ENCODE measurements at regions not wholly inside any gene's neighbourhood (a gene's known extent, or its start where the extent isn't known, plus 50 kb on each side); places are given as distances from the start of the nearest gene placed in this dataset.

DNA sequence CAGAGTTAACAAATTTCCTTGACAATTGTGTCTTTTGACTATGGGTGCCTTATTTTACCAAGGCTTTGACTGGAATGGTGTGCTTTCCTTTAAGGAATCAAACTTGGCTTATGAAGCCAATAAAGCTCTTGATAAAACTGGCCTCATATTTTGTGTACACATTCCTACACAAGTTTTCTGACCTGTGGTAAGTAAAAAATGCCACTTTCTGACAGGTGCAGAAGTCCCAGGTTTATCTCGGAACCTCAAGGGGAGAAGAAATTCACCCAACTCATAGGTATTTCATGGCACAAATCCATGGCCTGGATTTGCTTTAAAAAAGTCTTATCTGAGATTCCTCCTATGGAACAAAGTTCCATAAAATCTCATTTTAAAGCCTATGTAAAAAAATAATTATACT lies 880.6 kb upstream of the LRATD1 start:
- DNase-seq (ENCODE audit: low spot score in 2 of 2) = no peak
- Histone ChIP-seq H3K9me3 (peaks cover 0 to 3% of the 10 kb centered on the region in 2 donors), H3K36me3 (no peaks in the 10 kb centered on the region), H3K27me3 (no peaks in the 10 kb centered on the region), H3K4me1 (no peaks in the 10 kb centered on the region), H3K4me3 (no peak overlapping the region), H3K27ac (no peak overlapping the region)
- TF ChIP-seq, protein P1, sequence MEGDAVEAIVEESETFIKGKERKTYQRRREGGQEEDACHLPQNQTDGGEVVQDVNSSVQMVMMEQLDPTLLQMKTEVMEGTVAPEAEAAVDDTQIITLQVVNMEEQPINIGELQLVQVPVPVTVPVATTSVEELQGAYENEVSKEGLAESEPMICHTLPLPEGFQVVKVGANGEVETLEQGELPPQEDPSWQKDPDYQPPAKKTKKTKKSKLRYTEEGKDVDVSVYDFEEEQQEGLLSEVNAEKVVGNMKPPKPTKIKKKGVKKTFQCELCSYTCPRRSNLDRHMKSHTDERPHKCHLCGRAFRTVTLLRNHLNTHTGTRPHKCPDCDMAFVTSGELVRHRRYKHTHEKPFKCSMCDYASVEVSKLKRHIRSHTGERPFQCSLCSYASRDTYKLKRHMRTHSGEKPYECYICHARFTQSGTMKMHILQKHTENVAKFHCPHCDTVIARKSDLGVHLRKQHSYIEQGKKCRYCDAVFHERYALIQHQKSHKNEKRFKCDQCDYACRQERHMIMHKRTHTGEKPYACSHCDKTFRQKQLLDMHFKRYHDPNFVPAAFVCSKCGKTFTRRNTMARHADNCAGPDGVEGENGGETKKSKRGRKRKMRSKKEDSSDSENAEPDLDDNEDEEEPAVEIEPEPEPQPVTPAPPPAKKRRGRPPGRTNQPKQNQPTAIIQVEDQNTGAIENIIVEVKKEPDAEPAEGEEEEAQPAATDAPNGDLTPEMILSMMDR (IDR thresholded peaks at IDR 0.05) = no peak
- intact Hi-C loops (cut with DNase I) = no loop called here

DNA sequence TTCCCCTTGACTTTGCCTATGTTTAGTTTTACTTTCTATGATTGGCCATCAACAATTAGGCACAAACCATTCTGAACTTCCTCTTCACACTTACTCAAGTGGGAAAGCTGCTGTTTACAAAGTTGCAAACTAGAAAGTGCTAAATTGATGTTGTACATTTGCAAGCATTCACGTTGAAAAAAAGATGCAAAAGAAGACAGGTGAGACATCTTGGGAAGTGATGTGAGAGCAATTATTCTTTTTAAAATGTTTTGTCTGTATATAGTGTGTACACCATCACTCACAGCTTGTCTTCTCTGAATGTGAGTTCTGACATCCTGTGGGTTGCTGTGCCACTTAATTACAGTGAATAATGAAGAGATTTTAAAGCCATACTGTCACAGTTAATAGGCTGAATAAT lies 874.1 kb upstream of the LRATD1 start:
- intact Hi-C loops (cut with DNase I) = no loop called here
- H3K27me3 ChIP-seq = no peaks in the 10 kb centered on the region
- H3K4me3 ChIP-seq = no peak overlapping the region
- TF ChIP-seq, protein P1 (IDR thresholded peaks at IDR 0.05) = no peak
- no peak overlapping the region for H3K27ac ChIP-seq
- no peak for DNase-seq (ENCODE audit: low spot score in 2 of 2)
- H3K36me3 ChIP-seq = no peaks in the 10 kb centered on the region
- no peaks in the 10 kb centered on the region for H3K9me3 ChIP-seq
- H3K4me1 ChIP-seq = no peaks in the 10 kb centered on the region

DNA sequence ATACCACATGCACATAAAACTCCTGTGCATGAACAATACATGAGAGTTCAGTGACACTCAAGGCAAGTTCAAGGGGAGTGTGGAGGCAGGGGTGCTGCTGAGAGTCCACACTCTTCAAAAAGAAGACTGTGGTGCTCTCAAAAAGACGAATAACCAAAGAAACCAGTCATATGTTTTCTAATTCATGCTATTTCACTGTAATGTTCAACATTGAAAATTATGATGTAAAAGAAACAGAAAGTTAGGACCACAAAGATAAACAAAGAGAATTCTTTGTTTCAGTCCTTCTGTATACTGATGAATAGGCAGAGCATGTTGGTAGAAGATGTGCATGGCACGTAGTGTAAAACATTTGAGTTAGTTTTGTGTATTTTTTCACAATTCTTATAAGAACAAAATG lies 864.2 kb upstream of the LRATD1 start:
- no peak for DNase-seq (ENCODE audit: low spot score in 2 of 2)
- Histone ChIP-seq H3K36me3 (no peaks in the 10 kb centered on the region), H3K27ac (no peak overlapping the region), H3K27me3 (no peaks in the 10 kb centered on the region), H3K4me3 (no peak overlapping the region), H3K4me1 (no peaks in the 10 kb centered on the region), H3K9me3 (no peaks in the 10 kb centered on the region)
- TF ChIP-seq, protein P1 (IDR thresholded peaks at IDR 0.05) = no peak
- intact Hi-C loops (cut with DNase I) = no loop called here

DNA sequence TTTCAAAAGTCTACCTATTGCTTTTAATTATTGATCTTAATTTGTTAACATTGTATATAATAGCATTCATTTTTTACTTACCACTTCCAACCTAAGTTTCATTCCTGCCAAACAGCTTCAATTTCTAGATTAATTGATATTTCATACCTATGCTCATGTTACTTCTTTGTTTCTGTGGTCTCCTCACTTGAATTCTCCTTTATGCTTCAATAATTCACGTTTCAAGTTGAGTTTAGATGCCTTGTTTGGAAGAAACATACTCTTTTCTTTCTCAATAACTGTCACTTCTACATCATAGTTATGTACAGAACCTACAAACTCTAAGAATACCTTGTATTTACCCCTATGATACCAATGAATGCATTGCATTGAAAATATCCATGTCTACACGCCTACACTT lies 862.2 kb upstream of the LRATD1 start:
- intact Hi-C loops (cut with DNase I) = no loop called here
- DNase-seq (ENCODE audit: low spot score in 2 of 2) = no peak
- no peak overlapping the region for H3K4me3 ChIP-seq
- no peaks in the 10 kb centered on the region for H3K36me3 ChIP-seq
- H3K9me3 ChIP-seq = no peaks in the 10 kb centered on the region
- no peaks in the 10 kb centered on the region for H3K27me3 ChIP-seq
- TF ChIP-seq, protein P1 (IDR thresholded peaks at IDR 0.05) = no peak
- no peak overlapping the region for H3K27ac ChIP-seq
- no peaks in the 10 kb centered on the region for H3K4me1 ChIP-seq

DNA sequence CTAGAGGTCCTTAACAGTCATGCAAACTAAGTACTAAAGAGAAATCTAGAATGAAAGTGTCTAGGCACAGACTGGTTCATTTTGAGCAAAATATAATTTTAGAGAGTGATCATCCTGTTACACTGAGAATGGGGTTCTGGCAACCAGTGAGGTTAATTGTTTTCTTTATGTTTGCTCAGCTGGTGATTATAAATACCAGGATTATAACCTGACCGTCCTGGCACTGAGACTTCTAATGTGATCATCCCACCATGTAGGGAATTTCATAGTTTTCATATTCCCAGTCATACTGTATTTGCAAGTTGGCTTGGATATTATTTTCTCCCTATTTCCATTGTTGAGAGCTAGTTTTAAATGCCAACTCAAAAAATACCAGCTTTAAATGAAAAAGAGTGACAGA lies 852.5 kb upstream of the LRATD1 start:
- Histone ChIP-seq H3K4me3 (no peak overlapping the region), H3K4me1 (no peaks in the 10 kb centered on the region), H3K27ac (no peak overlapping the region), H3K36me3 (no peaks in the 10 kb centered on the region), H3K27me3 (no peaks in the 10 kb centered on the region), H3K9me3 (no peaks in the 10 kb centered on the region)
- intact Hi-C loops (cut with DNase I) = no loop called here
- no peak for DNase-seq (ENCODE audit: low spot score in 2 of 2)
- TF ChIP-seq, protein P1 (IDR thresholded peaks at IDR 0.05) = no peak

DNA sequence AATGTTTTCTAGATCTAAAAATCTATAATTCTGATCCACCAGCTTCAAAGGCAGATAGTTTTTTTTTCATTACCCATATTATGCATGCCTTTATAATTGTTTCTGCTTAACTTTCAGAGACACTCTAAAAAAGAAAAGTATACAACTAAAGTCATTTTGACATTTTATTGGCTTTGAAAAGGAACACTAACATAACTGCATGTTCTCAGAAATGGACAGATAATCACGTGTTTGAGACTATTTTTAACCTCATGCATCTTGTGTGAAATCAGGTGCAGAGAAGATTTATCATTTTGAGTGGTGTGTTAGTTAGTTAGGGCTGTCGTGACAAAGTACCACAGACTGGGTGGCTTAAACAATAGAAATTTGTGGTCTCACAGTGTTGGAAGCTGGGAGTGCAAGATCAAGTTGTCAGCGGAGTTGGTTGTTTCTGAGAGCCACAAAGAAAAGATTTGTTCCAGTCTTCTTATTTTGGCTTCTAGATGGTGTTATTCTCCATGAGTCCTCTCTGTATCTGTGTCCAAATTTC lies 841.4 kb upstream of the LRATD1 start:
- H3K27ac ChIP-seq = no peak overlapping the region
- TF ChIP-seq, protein P1 (IDR thresholded peaks at IDR 0.05) = no peak
- H3K36me3 ChIP-seq = no peaks in the 10 kb centered on the region
- no peaks in the 10 kb centered on the region for H3K9me3 ChIP-seq
- no peaks in the 10 kb centered on the region for H3K27me3 ChIP-seq
- no peak overlapping the region for H3K4me3 ChIP-seq
- H3K4me1 ChIP-seq = no peaks in the 10 kb centered on the region
- intact Hi-C loops (cut with DNase I) = no loop called here
- DNase-seq (ENCODE audit: low spot score in 2 of 2) = no peak
